Uterus (tissue), 2 donors: ENCODE measurements at regions not wholly inside any gene's neighbourhood (a gene's known extent, or its start where the extent isn't known, plus 50 kb on each side); places are given as distances from the start of the nearest gene placed in this dataset.

ENCODE experiments used
- POLR2A ChIP-seq, 2 donors: fragments of 450-650 bp; IDR thresholded peaks; one replicate each; pipeline ENCODE4 v1.6.1; 2016; ENCODE audit warnings: antibody characterized with exemption in 2 of 2, mild to moderate bottlenecking in 1 of 2, moderate library complexity in 1 of 2
- TF ChIP-seq, protein P1 (sequence below), 4 experiments: fragments of 200-600 bp in 2 of 4; fragments of 450-650 bp in 2 of 4; sonication (generic) in 2 of 4; IDR thresholded peaks; one replicate each; pipeline ENCODE4 v1.5.1; 2016 to 2019; ENCODE audit warnings: antibody characterized with exemption in 4 of 4, mild to moderate bottlenecking in 2 of 4, moderate library complexity in 1 of 4

- TF ChIP-seq, protein P1, sequence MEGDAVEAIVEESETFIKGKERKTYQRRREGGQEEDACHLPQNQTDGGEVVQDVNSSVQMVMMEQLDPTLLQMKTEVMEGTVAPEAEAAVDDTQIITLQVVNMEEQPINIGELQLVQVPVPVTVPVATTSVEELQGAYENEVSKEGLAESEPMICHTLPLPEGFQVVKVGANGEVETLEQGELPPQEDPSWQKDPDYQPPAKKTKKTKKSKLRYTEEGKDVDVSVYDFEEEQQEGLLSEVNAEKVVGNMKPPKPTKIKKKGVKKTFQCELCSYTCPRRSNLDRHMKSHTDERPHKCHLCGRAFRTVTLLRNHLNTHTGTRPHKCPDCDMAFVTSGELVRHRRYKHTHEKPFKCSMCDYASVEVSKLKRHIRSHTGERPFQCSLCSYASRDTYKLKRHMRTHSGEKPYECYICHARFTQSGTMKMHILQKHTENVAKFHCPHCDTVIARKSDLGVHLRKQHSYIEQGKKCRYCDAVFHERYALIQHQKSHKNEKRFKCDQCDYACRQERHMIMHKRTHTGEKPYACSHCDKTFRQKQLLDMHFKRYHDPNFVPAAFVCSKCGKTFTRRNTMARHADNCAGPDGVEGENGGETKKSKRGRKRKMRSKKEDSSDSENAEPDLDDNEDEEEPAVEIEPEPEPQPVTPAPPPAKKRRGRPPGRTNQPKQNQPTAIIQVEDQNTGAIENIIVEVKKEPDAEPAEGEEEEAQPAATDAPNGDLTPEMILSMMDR (IDR thresholded peaks at IDR 0.05), result no peak
- no peak for TF ChIP-seq POLR2A (IDR thresholded peaks at IDR 0.05)
Measured at GRCh38 chr4:187010052-187010451, 286.4 kb upstream of the FAT1 start.
